ENCODE measurements at regions not wholly inside any gene's neighbourhood (a gene's known extent, or its start where the extent isn't known, plus 50 kb on each side); places are given as distances from the start of the nearest gene placed in this dataset.

DNA sequence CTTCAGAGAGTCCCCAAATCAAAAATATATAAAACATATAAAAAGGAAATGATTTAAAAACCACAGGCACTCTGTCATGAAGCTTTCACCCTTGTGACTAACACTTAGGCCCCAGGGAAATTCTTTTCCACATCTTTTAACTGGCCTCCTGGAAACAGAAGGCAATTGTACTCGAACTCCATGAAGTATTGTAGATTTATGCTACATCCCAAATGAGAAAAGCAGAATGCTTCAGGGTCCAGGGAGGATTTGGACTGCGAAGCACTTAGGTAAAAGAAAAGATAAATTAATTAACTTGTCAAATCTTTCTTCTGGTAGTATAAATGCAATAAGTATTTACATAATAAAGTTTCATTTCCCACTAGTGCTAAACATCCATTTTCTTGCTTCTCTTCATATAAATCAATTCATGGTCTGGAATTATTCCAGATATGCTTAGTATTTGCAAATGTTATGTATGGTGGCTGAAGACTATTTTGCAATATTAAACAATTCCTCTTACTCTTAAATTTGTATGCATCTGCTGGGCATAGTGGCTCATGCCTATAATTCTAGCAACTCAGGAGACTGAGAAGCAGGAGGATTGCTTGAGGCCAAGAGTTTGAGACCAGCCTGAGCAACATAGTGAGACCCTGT lies 64.9 kb upstream of the ELL2 start:
- TF ChIP-seq CTCF (IDR thresholded peaks at IDR 0.05; ENCODE audit: insufficient read depth, low read length), result no peak
- TF ChIP-seq, protein P1, sequence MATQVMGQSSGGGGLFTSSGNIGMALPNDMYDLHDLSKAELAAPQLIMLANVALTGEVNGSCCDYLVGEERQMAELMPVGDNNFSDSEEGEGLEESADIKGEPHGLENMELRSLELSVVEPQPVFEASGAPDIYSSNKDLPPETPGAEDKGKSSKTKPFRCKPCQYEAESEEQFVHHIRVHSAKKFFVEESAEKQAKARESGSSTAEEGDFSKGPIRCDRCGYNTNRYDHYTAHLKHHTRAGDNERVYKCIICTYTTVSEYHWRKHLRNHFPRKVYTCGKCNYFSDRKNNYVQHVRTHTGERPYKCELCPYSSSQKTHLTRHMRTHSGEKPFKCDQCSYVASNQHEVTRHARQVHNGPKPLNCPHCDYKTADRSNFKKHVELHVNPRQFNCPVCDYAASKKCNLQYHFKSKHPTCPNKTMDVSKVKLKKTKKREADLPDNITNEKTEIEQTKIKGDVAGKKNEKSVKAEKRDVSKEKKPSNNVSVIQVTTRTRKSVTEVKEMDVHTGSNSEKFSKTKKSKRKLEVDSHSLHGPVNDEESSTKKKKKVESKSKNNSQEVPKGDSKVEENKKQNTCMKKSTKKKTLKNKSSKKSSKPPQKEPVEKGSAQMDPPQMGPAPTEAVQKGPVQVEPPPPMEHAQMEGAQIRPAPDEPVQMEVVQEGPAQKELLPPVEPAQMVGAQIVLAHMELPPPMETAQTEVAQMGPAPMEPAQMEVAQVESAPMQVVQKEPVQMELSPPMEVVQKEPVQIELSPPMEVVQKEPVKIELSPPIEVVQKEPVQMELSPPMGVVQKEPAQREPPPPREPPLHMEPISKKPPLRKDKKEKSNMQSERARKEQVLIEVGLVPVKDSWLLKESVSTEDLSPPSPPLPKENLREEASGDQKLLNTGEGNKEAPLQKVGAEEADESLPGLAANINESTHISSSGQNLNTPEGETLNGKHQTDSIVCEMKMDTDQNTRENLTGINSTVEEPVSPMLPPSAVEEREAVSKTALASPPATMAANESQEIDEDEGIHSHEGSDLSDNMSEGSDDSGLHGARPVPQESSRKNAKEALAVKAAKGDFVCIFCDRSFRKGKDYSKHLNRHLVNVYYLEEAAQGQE (IDR thresholded peaks at IDR 0.05; ENCODE audit: insufficient replicate concordance, low read depth), result no peak
- TF ChIP-seq GABPA (IDR thresholded peaks at IDR 0.05; ENCODE audit: low read depth), result no peak
